Tibial nerve (tissue), 4 donors: ENCODE measurements at regions not wholly inside any gene's neighbourhood (a gene's known extent, or its start where the extent isn't known, plus 50 kb on each side); places are given as distances from the start of the nearest gene placed in this dataset.

ENCODE experiments used
- CTCF ChIP-seq, 5 experiments: fragments of 200-600 bp in 3 of 5; fragments of 450-650 bp in 2 of 5; sonication (generic) in 3 of 5; IDR thresholded peaks; one replicate each; pipeline ENCODE4 v1.5.1; 2016 to 2019; ENCODE audit warnings: antibody characterized with exemption in 5 of 5, mild to moderate bottlenecking in 3 of 5, moderate library complexity in 2 of 5
- EP300 ChIP-seq, 2 donors: sonication (generic); formaldehyde crosslinking; IDR thresholded peaks; one replicate each; pipeline ENCODE4 v1.6.1; 2017; ENCODE audit warnings: antibody characterized with exemption in 2 of 2, mild to moderate bottlenecking in 1 of 2

GRCh38 chr21:27390384-27390783, 423.5 kb upstream of the ADAMTS5 start:
- TF ChIP-seq CTCF (IDR thresholded peaks at IDR 0.05) (no peak), EP300 (IDR thresholded peaks at IDR 0.05) (no peak)
